Osteoblast (primary cell): ENCODE measurements at regions not wholly inside any gene's neighbourhood (a gene's known extent, or its start where the extent isn't known, plus 50 kb on each side); places are given as distances from the start of the nearest gene placed in this dataset.

Experiments used
- DNase-seq: peaks from one replicate; pipeline ENCODE4 v3.0.0; 2011; ENCODE audit warnings: low spot score, mixed read lengths; ENCODE audit not compliant: insufficient read length; ENCODE audit errors: missing footprints
- H2AFZ ChIP-seq: 2 replicates; pipeline ENCODE4 v1.6.0; 2011; ENCODE audit warnings: mild to moderate bottlenecking, low read length
- H3K27ac ChIP-seq: 2 replicates; pipeline ENCODE4 v1.5.1; 2011; ENCODE audit warnings: mild to moderate bottlenecking, low read depth, low read length, moderate library complexity
- H3K27me3 ChIP-seq: 2 replicates; pipeline ENCODE4 v1.6.0; 2012; ENCODE audit warnings: mild to moderate bottlenecking, control low read depth, inconsistent platforms, low read length, moderate library complexity; ENCODE audit not compliant: insufficient read depth
- H3K36me3 ChIP-seq: 2 replicates; pipeline ENCODE4 v1.5.1; 2011; ENCODE audit warnings: mild to moderate bottlenecking, low read length, control low read depth, moderate library complexity; ENCODE audit not compliant: insufficient read depth
- H3K4me1 ChIP-seq: 2 replicates; pipeline ENCODE4 v1.5.1; 2011; ENCODE audit warnings: mild to moderate bottlenecking, low read length, control low read depth, moderate library complexity; ENCODE audit not compliant: insufficient read depth
- H3K4me2 ChIP-seq: 2 replicates; pipeline ENCODE4 v1.6.0; 2011; ENCODE audit warnings: mild to moderate bottlenecking, low read length; ENCODE audit not compliant: insufficient read depth
- H3K4me3 ChIP-seq: fragments of 200-600 bp; sonication (generic); 3 replicates; pipeline ENCODE4 v1.5.1; 2012; ENCODE audit warnings: mild to moderate bottlenecking, low read length, inconsistent platforms; ENCODE audit not compliant: insufficient read depth
- H3K79me2 ChIP-seq: 2 replicates; pipeline ENCODE4 v1.6.0; 2012; ENCODE audit warnings: mild to moderate bottlenecking, low read length, control low read depth, inconsistent platforms; ENCODE audit not compliant: insufficient read depth
- H3K9me3 ChIP-seq: 2 replicates; pipeline ENCODE4 v1.5.1; 2011; ENCODE audit warnings: low read depth, low read length, control low read depth
- H4K20me1 ChIP-seq: 2 replicates; pipeline ENCODE4 v1.6.0; 2012; ENCODE audit warnings: mild to moderate bottlenecking, low read length, control low read depth; ENCODE audit not compliant: insufficient read depth
- TF ChIP-seq, protein P1 (sequence below): IDR thresholded peaks from 2 replicates; pipeline ENCODE4 v1.5.1; 2011; ENCODE audit warnings: mild to moderate bottlenecking, low read depth, low read length, moderate library complexity; ENCODE audit errors: extremely low read depth

DNA sequence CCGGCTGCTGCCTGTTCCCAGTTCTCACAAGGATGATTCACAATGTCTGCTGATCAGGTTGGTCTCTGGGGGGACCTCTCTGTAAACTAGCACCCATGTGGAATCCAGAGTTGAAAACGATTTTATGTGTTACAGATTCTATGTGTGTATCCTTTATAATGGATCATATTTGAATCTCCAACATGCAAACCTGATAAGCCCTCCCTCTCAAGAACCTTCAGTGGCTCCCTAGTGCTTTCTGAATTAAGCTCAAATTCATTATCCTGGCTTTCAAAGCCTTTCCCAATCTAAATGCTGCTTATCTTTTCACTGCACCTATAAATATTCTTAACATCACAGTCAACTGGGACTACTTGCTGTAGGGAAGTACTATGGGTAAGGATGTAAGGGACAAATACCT, 166.8 kb upstream of the USP24 start:
- no peak for DNase-seq
- no peaks in the 10 kb centered on the region for H3K4me1 ChIP-seq
- no peaks in the 10 kb centered on the region for H3K36me3 ChIP-seq
- no peaks in the 10 kb centered on the region for H3K9me3 ChIP-seq
- H3K27ac ChIP-seq, result no peak overlapping the region
- H4K20me1 ChIP-seq, result no peaks in the 10 kb centered on the region
- no peak overlapping the region for H3K4me3 ChIP-seq
- no peaks in the 10 kb centered on the region for H3K79me2 ChIP-seq
- TF ChIP-seq, protein P1, sequence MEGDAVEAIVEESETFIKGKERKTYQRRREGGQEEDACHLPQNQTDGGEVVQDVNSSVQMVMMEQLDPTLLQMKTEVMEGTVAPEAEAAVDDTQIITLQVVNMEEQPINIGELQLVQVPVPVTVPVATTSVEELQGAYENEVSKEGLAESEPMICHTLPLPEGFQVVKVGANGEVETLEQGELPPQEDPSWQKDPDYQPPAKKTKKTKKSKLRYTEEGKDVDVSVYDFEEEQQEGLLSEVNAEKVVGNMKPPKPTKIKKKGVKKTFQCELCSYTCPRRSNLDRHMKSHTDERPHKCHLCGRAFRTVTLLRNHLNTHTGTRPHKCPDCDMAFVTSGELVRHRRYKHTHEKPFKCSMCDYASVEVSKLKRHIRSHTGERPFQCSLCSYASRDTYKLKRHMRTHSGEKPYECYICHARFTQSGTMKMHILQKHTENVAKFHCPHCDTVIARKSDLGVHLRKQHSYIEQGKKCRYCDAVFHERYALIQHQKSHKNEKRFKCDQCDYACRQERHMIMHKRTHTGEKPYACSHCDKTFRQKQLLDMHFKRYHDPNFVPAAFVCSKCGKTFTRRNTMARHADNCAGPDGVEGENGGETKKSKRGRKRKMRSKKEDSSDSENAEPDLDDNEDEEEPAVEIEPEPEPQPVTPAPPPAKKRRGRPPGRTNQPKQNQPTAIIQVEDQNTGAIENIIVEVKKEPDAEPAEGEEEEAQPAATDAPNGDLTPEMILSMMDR, result no peak
- H3K27me3 ChIP-seq, result no peaks in the 10 kb centered on the region
- H2AFZ ChIP-seq, result no peak overlapping the region
- H3K4me2 ChIP-seq, result no peak overlapping the region

DNA sequence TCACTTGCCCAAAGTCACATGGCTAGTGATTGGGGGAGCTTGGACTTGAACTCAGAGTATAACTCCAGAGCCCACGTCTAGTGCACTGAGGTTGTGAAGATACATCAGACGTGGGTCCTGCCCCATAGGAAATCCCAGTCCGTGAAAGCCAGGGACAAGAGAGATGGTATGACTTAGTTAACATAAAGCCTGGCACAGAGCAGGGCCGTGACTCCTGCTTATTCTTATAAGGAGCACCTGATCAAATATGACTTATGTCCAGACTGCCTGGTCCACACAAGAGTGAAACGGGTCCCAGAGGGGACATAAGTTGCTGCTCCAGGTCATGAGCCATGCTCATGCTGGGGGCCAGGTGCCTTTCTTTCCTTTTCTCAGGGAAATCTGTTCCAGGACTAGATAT, 166.3 kb upstream of the USP24 start:
- Histone ChIP-seq H3K4me1 (no peaks in the 10 kb centered on the region), H3K27ac (no peak overlapping the region), H3K27me3 (no peaks in the 10 kb centered on the region), H3K4me3 (no peak overlapping the region), H3K79me2 (no peaks in the 10 kb centered on the region), H3K9me3 (no peaks in the 10 kb centered on the region), H2AFZ (no peak overlapping the region), H4K20me1 (no peaks in the 10 kb centered on the region), H3K4me2 (no peak overlapping the region), H3K36me3 (no peaks in the 10 kb centered on the region)
- DNase-seq, result no peak
- TF ChIP-seq, protein P1, result no peak

DNA sequence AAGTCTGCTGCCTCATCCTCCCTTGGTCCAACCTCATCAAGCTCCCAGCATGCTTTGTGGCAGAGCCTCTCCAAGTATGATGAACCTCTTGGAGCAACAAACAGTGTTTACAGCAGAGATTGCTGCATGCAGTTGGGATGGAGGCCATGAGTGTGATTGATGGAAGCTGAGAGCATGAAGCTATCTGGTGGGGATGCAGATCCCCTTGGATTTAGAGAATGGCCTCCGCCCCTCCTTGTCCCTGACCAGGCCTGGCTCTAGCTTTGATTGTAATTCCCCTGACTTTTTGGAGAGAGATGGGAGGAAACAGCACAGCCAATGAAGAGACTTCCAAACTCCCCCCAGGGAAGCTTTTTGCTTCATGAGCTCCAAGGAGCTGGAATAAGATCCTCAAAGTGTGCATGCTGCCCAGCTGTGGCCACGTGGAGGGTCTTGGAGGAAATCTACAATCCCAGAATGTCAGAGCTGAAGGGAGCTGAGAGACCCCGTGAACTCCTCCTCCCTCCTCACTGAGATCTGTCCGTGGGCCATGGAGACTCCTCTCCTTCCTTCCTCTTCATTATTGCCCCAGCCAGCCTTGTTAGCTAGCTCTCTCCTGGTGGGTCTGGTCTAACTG, 165.3 kb upstream of the USP24 start:
- Histone ChIP-seq H3K9me3 (no peaks in the 10 kb centered on the region), H4K20me1 (no peaks in the 10 kb centered on the region), H3K79me2 (no peaks in the 10 kb centered on the region), H3K27me3 (no peaks in the 10 kb centered on the region), H2AFZ (no peak overlapping the region), H3K36me3 (no peaks in the 10 kb centered on the region), H3K27ac (no peak overlapping the region), H3K4me3 (no peak overlapping the region), H3K4me2 (no peak overlapping the region), H3K4me1 (no peaks in the 10 kb centered on the region)
- TF ChIP-seq, protein P1, result no peak
- DNase-seq, result no peak

DNA sequence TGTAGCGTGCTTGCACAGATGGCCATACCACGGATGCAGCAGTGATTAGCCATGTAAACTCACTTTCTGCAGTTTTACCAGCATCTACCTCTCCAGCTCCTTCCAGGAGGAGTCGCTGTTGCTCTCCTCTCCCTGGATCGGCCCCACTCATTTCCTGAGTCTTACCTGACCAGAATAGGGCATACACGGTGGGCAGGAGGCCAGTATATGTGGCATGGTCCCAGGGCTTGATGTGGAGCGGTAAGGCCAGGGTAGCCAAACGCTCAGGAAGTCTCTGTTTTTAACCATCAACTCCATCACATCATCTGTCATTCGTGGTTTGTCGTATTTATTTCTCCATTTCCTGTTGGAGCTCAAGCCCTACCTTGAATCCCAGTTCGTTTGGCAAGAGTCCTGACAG, 163.4 kb upstream of the USP24 start:
- Histone ChIP-seq H3K36me3 (no peaks in the 10 kb centered on the region), H3K4me2 (no peak overlapping the region), H4K20me1 (no peaks in the 10 kb centered on the region), H3K79me2 (no peaks in the 10 kb centered on the region), H3K27me3 (no peaks in the 10 kb centered on the region), H3K27ac (no peak overlapping the region), H3K4me1 (no peaks in the 10 kb centered on the region), H2AFZ (no peak overlapping the region), H3K9me3 (no peaks in the 10 kb centered on the region), H3K4me3 (no peak overlapping the region)
- TF ChIP-seq, protein P1, result peak; percentile 77
- DNase-seq, result peak; percentile 77
